ENCODE measurements at regions not wholly inside any gene's neighbourhood (a gene's known extent, or its start where the extent isn't known, plus 50 kb on each side); places are given as distances from the start of the nearest gene placed in this dataset.

GRCh38 chr9:18235181-18235908 lies 238.6 kb upstream of the ADAMTSL1 start:
- H3K9me2 ChIP-seq (replicated peaks; ENCODE audit: insufficient read depth, low read length) = no peaks in the 10 kb centered on the region
- H3K27ac ChIP-seq (ENCODE audit: low read depth, low read length) = no peak overlapping the region
- H3K9me3 ChIP-seq (ENCODE audit: insufficient read depth, low read length) = no peaks in the 10 kb centered on the region
- H3K27me3 ChIP-seq (ENCODE audit: low read length) = no peaks in the 10 kb centered on the region
- H3K4me3 ChIP-seq (ENCODE audit: insufficient read depth, low read length, poor library complexity, severe bottlenecking) = no peak overlapping the region
- no peaks in the 10 kb centered on the region for H3K79me2 ChIP-seq (ENCODE audit: insufficient read depth, low read length)
- H2AFZ ChIP-seq (ENCODE audit: low read depth, low read length, severe bottlenecking) = no peak overlapping the region
- no peaks in the 10 kb centered on the region for H3K36me3 ChIP-seq (ENCODE audit: low read length)
- no peaks in the 10 kb centered on the region for H3F3A ChIP-seq (ENCODE audit: insufficient read depth)
- H3K4me2 ChIP-seq (ENCODE audit: low read depth, low read length, poor library complexity, severe bottlenecking) = no peak overlapping the region
- TF ChIP-seq EZH2phosphoT487 (conservative IDR thresholded peaks at IDR 0.05; ENCODE audit: low read length) (no peak), CTCF (IDR thresholded peaks at IDR 0.05; ENCODE audit: insufficient read depth, low read length, poor library complexity, severe bottlenecking) (no peak)
- H3K9ac ChIP-seq (ENCODE audit: low read length) = no peak overlapping the region
- H4K20me1 ChIP-seq (ENCODE audit: low read depth, low read length) = no peaks in the 10 kb centered on the region

DNA sequence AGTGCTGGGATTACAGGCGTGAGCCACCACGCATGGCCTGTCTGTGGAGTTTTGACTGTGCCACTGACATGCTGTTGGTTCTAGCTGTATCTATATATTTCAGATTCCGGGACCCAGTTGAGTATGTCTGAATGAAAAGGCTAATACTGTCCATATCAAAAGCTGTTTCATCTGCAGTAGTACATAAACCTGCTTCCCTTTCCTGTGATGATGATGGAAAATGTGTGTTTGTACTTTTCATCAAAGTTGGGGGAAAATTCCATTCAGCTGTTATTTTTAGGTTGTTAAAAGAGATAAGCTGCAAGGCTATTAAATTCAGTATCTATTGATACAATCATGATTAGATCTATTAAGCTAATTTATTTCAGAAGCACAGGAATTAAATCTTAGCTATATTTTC lies 237.6 kb upstream of the ADAMTSL1 start:
- Histone ChIP-seq H3K9ac (ENCODE audit: low read length) (no peak overlapping the region), H3K27ac (ENCODE audit: low read depth, low read length) (no peak overlapping the region), H3K27me3 (ENCODE audit: low read length) (no peaks in the 10 kb centered on the region), H3K79me2 (ENCODE audit: insufficient read depth, low read length) (no peaks in the 10 kb centered on the region), H3K9me3 (ENCODE audit: insufficient read depth, low read length) (no peaks in the 10 kb centered on the region), H2AFZ (ENCODE audit: low read depth, low read length, severe bottlenecking) (no peak overlapping the region), H4K20me1 (ENCODE audit: low read depth, low read length) (no peaks in the 10 kb centered on the region), H3K9me2 (replicated peaks; ENCODE audit: insufficient read depth, low read length) (no peaks in the 10 kb centered on the region), H3K4me2 (ENCODE audit: low read depth, low read length, poor library complexity, severe bottlenecking) (no peak overlapping the region), H3F3A (ENCODE audit: insufficient read depth) (no peaks in the 10 kb centered on the region), H3K36me3 (ENCODE audit: low read length) (no peaks in the 10 kb centered on the region), H3K4me3 (ENCODE audit: insufficient read depth, low read length, poor library complexity, severe bottlenecking) (no peak overlapping the region)
- no peak for TF ChIP-seq CTCF (IDR thresholded peaks at IDR 0.05; ENCODE audit: insufficient read depth, low read length, poor library complexity, severe bottlenecking)
- no peak for TF ChIP-seq EZH2phosphoT487 (conservative IDR thresholded peaks at IDR 0.05; ENCODE audit: low read length)

- no peaks in the 10 kb centered on the region for H3K27me3 ChIP-seq (ENCODE audit: low read length)
- H3K36me3 ChIP-seq (ENCODE audit: low read length) = no peaks in the 10 kb centered on the region
- no peaks in the 10 kb centered on the region for H3F3A ChIP-seq (ENCODE audit: insufficient read depth)
- H3K4me3 ChIP-seq (ENCODE audit: insufficient read depth, low read length, poor library complexity, severe bottlenecking) = no peak overlapping the region
- H4K20me1 ChIP-seq (ENCODE audit: low read depth, low read length) = no peaks in the 10 kb centered on the region
- TF ChIP-seq EZH2phosphoT487 (conservative IDR thresholded peaks at IDR 0.05; ENCODE audit: low read length) = no peak
- no peak for TF ChIP-seq CTCF (IDR thresholded peaks at IDR 0.05; ENCODE audit: insufficient read depth, low read length, poor library complexity, severe bottlenecking)
- H2AFZ ChIP-seq (ENCODE audit: low read depth, low read length, severe bottlenecking) = no peak overlapping the region
- H3K4me2 ChIP-seq (ENCODE audit: low read depth, low read length, poor library complexity, severe bottlenecking) = no peak overlapping the region
- no peaks in the 10 kb centered on the region for H3K9me2 ChIP-seq (replicated peaks; ENCODE audit: insufficient read depth, low read length)
- H3K9me3 ChIP-seq (ENCODE audit: insufficient read depth, low read length) = peaks cover 3% of the 10 kb centered on the region; the same call in 1 of the 2 replicates
- no peak overlapping the region for H3K9ac ChIP-seq (ENCODE audit: low read length)
- no peaks in the 10 kb centered on the region for H3K79me2 ChIP-seq (ENCODE audit: insufficient read depth, low read length)
- H3K27ac ChIP-seq (ENCODE audit: low read depth, low read length) = no peak overlapping the region
Measured at GRCh38 chr9:18237776-18238175, 236.2 kb upstream of the ADAMTSL1 start.

All from SU-DHL-6 (cell line).